Motor neuron (in vitro differentiated cells): ENCODE measurements at regions not wholly inside any gene's neighbourhood (a gene's known extent, or its start where the extent isn't known, plus 50 kb on each side); places are given as distances from the start of the nearest gene placed in this dataset.

Source experiments
- ATAC-seq, 8 experiments: fragments of 200-7000 bp; cut with Tn5 transposase; replicated peaks in 6 of 8; 2 replicates each; pipeline ENCODE4 v1.8.0; 2021; ENCODE audit warnings: mild to moderate bottlenecking in 8 of 8, moderate library complexity in 8 of 8
- H3K27ac ChIP-seq, 2 donors: fragments of 250-450 bp; sonication (Bioruptor Pico); 2 replicates each; pipeline ENCODE4 v1.9.0; 2021; ENCODE audit warnings: antibody characterized with exemption in 2 of 2, mild to moderate bottlenecking in 2 of 2, moderate library complexity in 1 of 2
- H3K4me1 ChIP-seq, 2 donors: fragments of 250-450 bp; sonication (Bioruptor Pico); replicated peaks in 1 of 2; 2 replicates each; pipeline ENCODE4 v1.6.1; 2021; ENCODE audit warnings: antibody characterized with exemption in 2 of 2, mild to moderate bottlenecking in 2 of 2, moderate library complexity in 1 of 2
- H3K4me3 ChIP-seq, 5 donors: fragments of 250-450 bp; sonication (Bioruptor Pico); 2 replicates each; pipeline ENCODE4 v1.9.0; 2021; ENCODE audit warnings: antibody characterized with exemption in 5 of 5, mild to moderate bottlenecking in 5 of 5, moderate library complexity in 4 of 5
- WGBS, 10 experiments: fragments of 450-650 bp; shearing (Covaris generic); methylation state at CpG; one replicate each; pipeline ENCODE4 v1.0.0; 2022; 5-methylcytosine and 5-hydroxymethylcytosine counted together
- in situ Hi-C, 9 experiments: fragments of 400-800 bp; cut with MboI; loops; one replicate each; pipeline ENCODE4 v1.15.0; 2021; ENCODE audit warnings: low sequenced_read_pairs in 9 of 9, low pct_unique_long_range_greater_than_20kb in 2 of 9; ENCODE audit not compliant: unreplicated experiment in 9 of 9

DNA sequence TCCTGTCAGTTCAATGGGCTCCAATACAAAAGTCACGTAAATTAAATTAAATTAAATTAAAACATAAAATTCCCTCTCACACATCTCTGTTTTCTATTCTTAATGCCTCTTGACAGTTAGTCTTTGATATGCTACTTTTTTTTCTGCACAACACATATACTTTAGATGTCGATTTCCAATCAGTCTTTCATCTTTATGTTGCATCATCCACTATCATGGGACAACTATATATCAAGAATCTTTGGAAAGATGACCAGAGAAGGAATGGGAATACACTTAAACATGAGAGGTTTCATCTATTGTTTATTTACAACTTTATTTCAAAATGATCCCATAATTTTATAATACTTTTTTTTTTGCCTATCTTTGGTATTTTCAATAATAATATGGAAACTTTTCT lies 733.3 kb upstream of the FANCL start:
- no peak for ATAC-seq
- Histone ChIP-seq H3K27ac (no peak overlapping the region), H3K4me1 (peaks cover 7 to 37% of the 10 kb centered on the region in 2 donors), H3K4me3 (no peak overlapping the region)
- in situ Hi-C loops, result no loop called here
- 28 to 100% (median 94%) methylated on average over 1 to 2 of the region's 2 CpGs for WGBS, 10 experiments

GRCh38 chr2:58973811-58974281 lies 732.7 kb upstream of the FANCL start:
- in situ Hi-C loops, result no loop called here
- ATAC-seq, result peak in 3 of 8 experiments; percentile 73 to 86 (median 81)
- WGBS, 10 experiments, result 0 to 100% (median 69%) methylated on average over 1 to 6 of the region's 6 CpGs; no CpG with 5 or more reads in 1 of the 10 experiments
- Histone ChIP-seq H3K4me1 (peaks cover 7 to 37% of the 10 kb centered on the region in 2 donors), H3K27ac (no peak overlapping the region), H3K4me3 (no peak overlapping the region)

GRCh38 chr2:58972737-58973136 lies 731.6 kb upstream of the FANCL start:
- WGBS, 10 experiments, result 29 to 100% (median 80%) methylated on average over 1 of the region's 1 CpG; no CpG with 5 or more reads in 3 of the 10 experiments
- H3K27ac ChIP-seq, result no peak overlapping the region
- H3K4me3 ChIP-seq, result no peak overlapping the region
- ATAC-seq, result no peak
- in situ Hi-C loops, result no loop called here
- peaks cover 7 to 37% of the 10 kb centered on the region in 2 donors for H3K4me1 ChIP-seq

DNA sequence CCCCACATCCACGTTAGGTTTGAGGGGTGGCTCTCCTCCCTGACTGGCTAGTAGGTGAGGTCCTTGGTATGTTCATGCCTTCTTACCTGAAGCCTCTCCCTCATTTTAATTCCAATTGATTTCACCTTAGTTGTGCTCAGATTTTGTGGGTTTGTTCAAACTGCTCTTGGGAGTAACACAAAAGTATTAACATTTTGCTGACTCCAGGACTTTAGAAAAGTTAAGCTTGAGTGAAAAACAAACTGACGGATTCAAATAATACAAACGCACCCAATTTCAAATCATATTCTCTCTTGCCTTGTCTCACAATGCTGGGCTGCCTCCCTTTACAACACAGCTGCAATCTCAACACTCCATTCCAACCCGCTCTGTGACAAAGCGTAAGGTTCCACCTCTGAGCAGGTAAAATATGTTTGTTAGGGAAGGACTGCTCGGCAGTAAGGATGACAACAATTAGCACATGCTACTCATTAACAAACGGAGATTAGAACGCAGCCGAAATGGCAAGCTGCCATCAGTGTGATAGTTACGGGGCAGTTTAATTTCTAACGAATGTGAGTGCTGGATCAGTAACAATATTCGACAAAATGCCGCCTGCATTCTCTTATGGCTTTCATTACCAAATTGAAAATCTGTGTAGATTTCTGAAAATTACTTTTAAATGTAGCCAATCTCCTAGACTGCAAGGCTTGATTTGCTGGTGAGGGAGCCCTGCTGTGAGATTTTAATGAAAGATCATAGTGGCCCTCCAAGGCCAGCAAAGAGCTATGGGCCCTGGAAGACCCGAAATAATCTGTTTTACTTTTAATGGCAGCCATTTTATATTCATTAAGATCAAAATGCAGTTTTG lies 730.6 kb upstream of the FANCL start:
- no peak for ATAC-seq
- WGBS, 10 experiments, result 34 to 95% (median 82%) methylated on average over 3 to 13 of the region's 14 CpGs; no CpG with 5 or more reads in 1 of the 10 experiments

GRCh38 chr2:58970365-58970764 lies 729.2 kb upstream of the FANCL start:
- H3K4me3 ChIP-seq, result no peak overlapping the region
- in situ Hi-C loops, result no loop called here
- 40 to 100% (median 89%) methylated on average over 1 to 4 of the region's 4 CpGs; no CpG with 5 or more reads in 1 of the 10 experiments for WGBS, 10 experiments
- H3K27ac ChIP-seq, result no peak overlapping the region
- H3K4me1 ChIP-seq, result peaks cover 4 to 16% of the 10 kb centered on the region in 2 donors
- no peak for ATAC-seq

More for the DNA sequence above, 730.6 kb upstream of the FANCL start:
- in situ Hi-C loops, result no loop called here
- Histone ChIP-seq H3K4me3 (no peak overlapping the region), H3K4me1 (peaks cover 7 to 30% of the 10 kb centered on the region in 2 donors), H3K27ac (no peak overlapping the region)

DNA sequence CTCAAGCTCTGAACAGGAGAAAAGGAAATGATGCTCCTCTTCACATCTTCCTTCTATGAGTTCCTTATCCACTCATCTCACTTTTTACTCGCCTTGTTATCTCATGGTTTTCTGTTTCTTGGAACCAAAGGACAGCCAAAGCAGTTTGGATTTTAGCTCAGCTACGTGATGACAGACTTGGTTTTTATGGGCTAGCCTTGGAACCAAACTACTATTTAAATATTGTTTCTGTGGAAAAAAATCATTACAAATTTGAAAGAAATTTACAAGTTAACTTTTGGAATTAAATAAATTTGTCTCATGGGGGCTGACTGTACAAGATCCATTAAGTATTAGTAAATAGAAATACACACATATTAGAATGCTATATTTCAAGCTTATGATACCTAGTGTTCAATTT lies 727.8 kb upstream of the FANCL start:
- in situ Hi-C loops, result no loop called here
- WGBS, 10 experiments, result 64 to 100% (median 100%) methylated on average over 1 to 2 of the region's 2 CpGs; no CpG with 5 or more reads in 1 of the 10 experiments
- no peak for ATAC-seq
- Histone ChIP-seq H3K27ac (no peak overlapping the region), H3K4me1 (peaks cover 2 to 4% of the 10 kb centered on the region in 2 donors), H3K4me3 (no peak overlapping the region)

GRCh38 chr2:58967736-58968135 lies 726.6 kb upstream of the FANCL start:
- ATAC-seq, result no peak
- no peak overlapping the region for H3K27ac ChIP-seq
- no peak overlapping the region for H3K4me3 ChIP-seq
- in situ Hi-C loops, result no loop called here
- peaks cover 0 to 2% of the 10 kb centered on the region in 2 donors for H3K4me1 ChIP-seq
- WGBS, 10 experiments, result 11 to 100% (median 81%) methylated on average over 1 to 5 of the region's 5 CpGs; no CpG with 5 or more reads in 1 of the 10 experiments

DNA sequence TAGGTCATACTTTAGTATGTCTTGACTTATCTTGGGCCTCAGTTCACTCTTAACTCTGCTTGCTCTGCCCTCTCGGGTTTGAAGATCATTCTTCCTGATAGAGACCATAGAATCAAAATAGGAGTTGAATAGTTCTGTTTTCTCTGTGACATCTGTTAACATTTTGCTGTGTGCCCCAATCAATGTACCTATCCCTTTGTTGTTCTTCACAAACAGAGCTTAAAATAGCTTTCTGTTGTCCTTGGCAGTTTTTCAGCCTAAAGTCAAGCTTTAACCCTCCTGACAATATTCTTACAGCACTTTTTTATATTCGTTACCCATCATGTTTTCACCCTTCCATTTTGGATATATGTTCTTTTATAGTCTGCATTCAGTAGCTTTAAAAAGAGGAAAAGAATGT lies 724.5 kb upstream of the FANCL start:
- no peak overlapping the region for H3K4me3 ChIP-seq
- 33 to 100% (median 74%) methylated on average over 1 to 2 of the region's 2 CpGs for WGBS, 10 experiments
- in situ Hi-C loops, result no loop called here
- ATAC-seq, result no peak
- no peaks in the 10 kb centered on the region for H3K4me1 ChIP-seq
- H3K27ac ChIP-seq, result no peak overlapping the region

DNA sequence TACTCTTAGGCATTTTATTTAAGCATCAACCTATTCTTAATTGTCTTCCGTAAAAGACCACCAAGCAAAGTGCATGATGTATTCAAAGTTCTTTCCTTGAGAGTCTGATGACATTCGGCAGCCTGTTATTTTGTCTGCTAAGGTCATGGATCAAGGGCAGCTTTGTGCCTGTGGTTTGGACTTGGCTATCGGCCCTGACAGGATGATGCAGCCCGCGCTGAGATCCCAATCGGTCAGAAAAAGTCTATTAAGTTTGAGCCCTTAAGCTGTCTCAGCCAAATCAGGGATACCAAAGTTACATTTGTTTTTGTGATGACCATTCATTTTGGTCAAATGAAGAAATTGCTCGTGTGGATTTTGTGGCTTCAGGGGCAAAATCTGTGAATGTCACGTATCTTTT lies 718.9 kb upstream of the FANCL start:
- Histone ChIP-seq H3K4me3 (no peak overlapping the region), H3K27ac (no peak overlapping the region), H3K4me1 (peaks cover 13 to 20% of the 10 kb centered on the region in 2 donors)
- 58 to 94% (median 83%) methylated on average over 2 to 8 of the region's 8 CpGs for WGBS, 10 experiments
- in situ Hi-C loops, result no loop called here
- ATAC-seq, result no peak

DNA sequence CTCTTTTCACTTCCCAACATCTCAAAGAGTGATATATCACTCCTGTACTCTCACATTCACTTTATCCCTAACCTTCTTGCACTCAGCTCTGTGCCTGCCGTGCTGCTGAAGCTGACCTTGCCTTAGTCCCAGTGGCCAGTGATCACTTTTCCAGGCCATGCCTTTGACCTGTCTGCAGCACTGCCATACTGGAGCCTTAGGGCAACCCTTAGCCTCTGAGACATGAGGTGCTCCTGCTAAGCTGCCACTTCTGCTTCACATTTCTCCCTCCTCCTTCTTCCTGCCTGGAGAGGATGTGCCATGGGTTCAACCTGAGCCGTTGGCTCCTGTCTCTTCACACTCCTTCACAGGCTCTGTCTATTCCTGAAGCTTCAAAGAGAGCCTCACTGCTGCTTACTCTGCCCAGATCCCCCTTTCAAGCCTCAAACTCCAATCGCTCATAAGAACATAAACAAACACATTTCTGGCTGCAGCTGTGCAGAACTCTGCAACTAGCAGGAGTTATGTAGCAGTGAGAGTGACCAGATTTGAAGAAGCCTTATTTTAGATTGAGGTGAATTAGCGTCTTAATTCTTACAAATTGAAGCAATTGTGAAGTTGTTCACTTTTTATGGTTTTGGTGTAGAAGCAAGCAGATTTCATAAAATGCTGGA lies 716.2 kb upstream of the FANCL start:
- ATAC-seq, result peak in 3 of 8 experiments; percentile 16 to 61 (median 25)
- H3K4me3 ChIP-seq, result no peak overlapping the region
- H3K27ac ChIP-seq, result no peak overlapping the region
- peaks cover 19 to 37% of the 10 kb centered on the region in 2 donors for H3K4me1 ChIP-seq
- 0 to 100% (median 56%) methylated on average over 1 to 4 of the region's 4 CpGs; no CpG with 5 or more reads in 2 of the 10 experiments for WGBS, 10 experiments
- in situ Hi-C loops, result no loop called here

DNA sequence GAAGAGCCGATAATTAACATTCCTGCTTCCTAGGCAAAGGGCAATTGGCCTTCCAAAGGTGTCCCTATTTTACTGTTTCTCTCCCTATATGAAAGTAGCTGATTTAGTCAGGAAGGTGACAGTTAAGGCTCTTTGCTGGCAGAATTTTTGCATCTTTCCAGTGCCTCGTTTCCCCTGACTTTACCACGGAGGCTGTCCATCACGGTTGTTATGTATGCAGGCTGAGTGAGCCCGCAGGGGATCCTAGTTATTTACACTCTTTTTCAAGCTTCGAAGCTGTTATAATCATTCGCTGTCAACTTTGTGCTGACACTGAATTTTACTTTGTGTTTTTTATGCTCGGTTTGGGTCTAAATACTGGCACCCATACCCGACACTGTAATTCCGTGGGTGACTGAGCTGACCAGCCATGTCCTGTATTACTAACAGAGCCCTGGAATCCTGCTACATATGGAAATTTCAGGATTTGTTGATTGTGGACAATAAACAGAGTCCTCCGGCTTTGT lies 713.8 kb upstream of the FANCL start:
- H3K4me3 ChIP-seq, result no peak overlapping the region
- peak in 2 of 8 experiments; percentile 24 to 35 for ATAC-seq
- peaks cover 28 to 48% of the 10 kb centered on the region in 2 donors for H3K4me1 ChIP-seq
- in situ Hi-C loops, result no loop called here
- H3K27ac ChIP-seq, result no peak overlapping the region
- WGBS, 10 experiments, result 37 to 75% (median 56%) methylated on average over 4 to 11 of the region's 11 CpGs

- peak overlapping the region in 1 of 2 donors; percentile 52 for H3K27ac ChIP-seq
Observed at GRCh38 chr2:58951722-58952121, 710.6 kb upstream of the FANCL start.

More at GRCh38 chr2:58951722-58952121, 710.6 kb upstream of the FANCL start:
- Histone ChIP-seq H3K4me1 (peaks cover 21 to 40% of the 10 kb centered on the region in 2 donors), H3K4me3 (no peak overlapping the region)
- ATAC-seq, result peak in 5 of 8 experiments; percentile 53 to 85 (median 60)
- WGBS, 10 experiments, result 23 to 100% (median 53%) methylated on average over 2 to 3 of the region's 3 CpGs; no CpG with 5 or more reads in 4 of the 10 experiments
- in situ Hi-C loops, result no loop called here
